Erythroblast (primary cell): ENCODE measurements at regions not wholly inside any gene's neighbourhood (a gene's known extent, or its start where the extent isn't known, plus 50 kb on each side); places are given as distances from the start of the nearest gene placed in this dataset.
"Not testable (repeated sequence)": the region's sequence is repeated elsewhere in the genome, so short reads cannot be mapped to it uniquely, and the experiment has no call there.

Source experiments
- GATA1 ChIP-seq: IDR thresholded peaks from 2 replicates; pipeline ENCODE4 v1.6.1; 2011; ENCODE audit warnings: low read depth, mild to moderate bottlenecking, control low read depth, low read length, moderate library complexity
- POLR2A ChIP-seq: IDR thresholded peaks from 2 replicates; pipeline ENCODE4 v1.6.1; 2011; ENCODE audit warnings: mild to moderate bottlenecking, low read length

GRCh38 chr6:135736351-135736750 lies 115.2 kb upstream of the PDE7B start:
- TF ChIP-seq GATA1, POLR2A: not testable (repeated sequence)
